PFSK-1 (cell line): ENCODE measurements at regions not wholly inside any gene's neighbourhood (a gene's known extent, or its start where the extent isn't known, plus 50 kb on each side); places are given as distances from the start of the nearest gene placed in this dataset.

Source experiments
- POLR2AphosphoS5 ChIP-seq: IDR thresholded peaks from 2 replicates; pipeline ENCODE4 v1.6.1; 2012; ENCODE audit warnings: low read depth, mild to moderate bottlenecking, control low read depth, low read length, moderate library complexity
- SIN3A ChIP-seq: IDR thresholded peaks from 2 replicates; pipeline ENCODE4 v1.6.1; 2012; ENCODE audit warnings: mild to moderate bottlenecking, low read length, moderate library complexity, borderline replicate concordance; ENCODE audit not compliant: insufficient read depth

- TF ChIP-seq POLR2AphosphoS5 = no peak
- TF ChIP-seq SIN3A = no peak
Observed at GRCh38 chr12:18939051-18939450, 190.5 kb upstream of the PLEKHA5 start.
